Glomerular visceral epithelial cell (primary cell): ENCODE measurements at regions not wholly inside any gene's neighbourhood (a gene's known extent, or its start where the extent isn't known, plus 50 kb on each side); places are given as distances from the start of the nearest gene placed in this dataset.
A peak's percentile ranks its signal among the peaks of the same experiment; 100 is the strongest.
"Not testable (repeated sequence)": the region's sequence is repeated elsewhere in the genome, so short reads cannot be mapped to it uniquely, and the experiment has no call there.

ENCODE experiments used
- DNase-seq: peaks from one replicate; pipeline ENCODE4 v3.0.0-alpha.2; 2016; ENCODE audit errors: extremely low spot score

GRCh38 chr7:26076691-26077090, 75.3 kb upstream of the NFE2L3 start:
- no peak for DNase-seq

- DNase-seq = peak; percentile 69
Measured at GRCh38 chr7:26078437-26079336, 73.3 kb upstream of the NFE2L3 start.

DNA sequence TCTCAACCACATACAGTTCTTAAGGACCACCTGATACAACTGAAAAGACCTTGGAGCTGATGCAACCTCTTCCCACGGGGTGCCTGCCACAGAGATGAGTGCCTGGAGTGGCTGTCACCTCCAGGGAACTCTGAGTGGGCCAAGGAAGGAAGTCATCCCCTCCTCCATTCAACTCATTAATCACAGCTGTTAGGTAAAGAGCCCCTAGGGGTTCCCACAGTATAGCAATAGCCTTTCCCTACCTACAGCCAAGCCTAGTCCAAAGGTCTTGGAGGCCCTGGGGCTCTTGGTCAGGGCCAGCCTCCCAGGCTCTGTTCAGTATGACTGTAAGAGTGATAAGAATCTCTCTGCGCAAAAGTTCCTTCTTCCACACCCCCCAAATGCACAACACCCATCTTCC, 70.4 kb upstream of the NFE2L3 start:
- DNase-seq = no peak

DNA sequence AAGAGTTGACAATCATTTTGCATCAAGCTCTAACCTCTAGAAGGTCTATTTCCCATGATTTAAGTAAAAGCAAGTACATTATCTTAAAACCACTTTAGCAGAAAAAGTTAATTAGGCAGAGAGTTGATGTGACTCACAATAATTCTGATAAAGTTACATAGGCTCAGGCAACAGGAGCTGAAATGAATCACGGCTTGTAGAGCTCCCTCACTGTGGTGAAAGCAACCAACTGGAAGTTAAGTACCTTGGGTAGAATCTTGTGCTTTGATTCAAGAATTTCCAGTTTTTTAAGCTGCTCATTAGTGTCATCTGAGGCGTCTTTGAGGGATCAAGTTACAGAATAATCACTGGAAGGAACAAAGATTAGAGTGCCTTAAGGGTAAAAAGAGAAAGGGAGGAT, 68.9 kb upstream of the NFE2L3 start:
- DNase-seq = peak; percentile 24

DNA sequence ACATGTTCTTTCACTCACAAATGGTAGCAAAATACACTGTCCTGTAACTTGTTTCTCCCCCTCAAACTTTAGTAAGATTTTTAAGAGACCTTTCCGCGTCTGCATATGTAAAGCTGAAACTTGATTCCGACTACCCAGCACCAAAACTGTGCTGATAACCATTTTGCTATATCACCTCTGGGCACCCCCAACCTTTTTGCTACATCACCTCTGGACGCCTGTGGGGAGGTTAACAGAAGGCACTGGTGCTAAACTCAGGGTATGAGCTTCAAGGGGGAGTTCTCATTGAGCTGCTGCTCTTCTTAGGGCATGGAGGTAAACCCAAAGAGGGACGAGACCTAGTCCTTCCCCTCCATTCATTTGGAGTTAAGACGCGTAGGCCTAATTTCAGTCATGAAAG, 67.6 kb upstream of the NFE2L3 start:
- DNase-seq = no peak

GRCh38 chr7:26085771-26086170, 66.2 kb upstream of the NFE2L3 start:
- DNase-seq = no peak

DNA sequence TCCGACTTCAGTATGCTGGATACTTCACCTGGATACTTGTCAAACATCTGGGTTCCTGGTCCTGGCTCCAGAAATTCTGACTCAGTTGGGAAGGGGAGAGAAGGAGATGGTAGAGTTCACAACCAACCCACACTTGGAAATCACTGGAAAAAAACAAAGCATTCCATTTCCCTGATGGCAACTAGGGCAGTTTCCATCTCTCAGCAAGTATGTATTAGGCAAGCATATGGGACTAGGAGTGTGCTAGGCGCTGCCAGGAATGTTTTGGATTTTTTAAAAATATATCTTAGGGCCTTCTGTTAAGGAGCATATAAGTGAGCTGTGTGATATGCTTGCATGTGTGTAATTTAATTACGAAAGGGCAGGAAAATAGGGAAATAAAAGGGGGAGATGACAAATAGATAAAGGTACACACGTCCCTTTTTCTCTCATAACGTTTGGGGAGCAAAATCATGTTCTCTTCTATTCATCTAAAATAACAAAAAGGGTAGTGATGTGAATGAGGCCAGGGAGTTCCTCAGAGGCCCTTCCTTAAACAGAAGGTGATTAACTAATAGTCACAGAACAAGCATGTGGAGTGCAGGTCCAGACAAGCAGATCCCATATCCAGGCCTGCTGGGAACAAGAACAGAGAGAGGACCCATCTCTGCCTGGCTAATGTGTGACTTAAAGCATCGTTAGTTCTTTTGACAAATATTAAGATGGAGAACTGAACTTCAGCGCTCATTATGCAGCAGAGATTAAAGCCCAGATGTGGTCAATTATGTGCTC, 64.5 kb upstream of the NFE2L3 start:
- no peak for DNase-seq

DNA sequence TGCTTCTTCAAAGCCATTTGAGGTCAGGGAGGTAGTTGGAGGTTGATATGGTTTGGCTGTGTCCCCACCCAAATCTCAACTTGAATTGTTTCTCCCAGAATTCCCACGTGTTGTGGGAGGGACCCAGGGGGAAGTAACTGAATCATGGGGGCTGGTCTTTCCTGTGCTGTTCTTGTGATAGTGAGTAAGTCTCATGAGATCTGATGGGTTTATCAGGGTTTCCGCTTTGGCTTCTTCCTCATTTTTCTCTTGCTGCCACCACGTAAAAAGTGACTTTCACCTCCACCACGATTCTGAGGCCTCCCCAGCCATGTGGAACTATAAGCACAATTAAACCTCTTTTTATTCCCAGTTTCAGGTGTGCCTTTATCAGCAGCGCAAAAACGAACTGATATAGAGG, 62.5 kb upstream of the NFE2L3 start:
- DNase-seq = not testable (repeated sequence)

GRCh38 chr7:26090927-26091519, 61.0 kb upstream of the NFE2L3 start:
- peak; percentile 49 for DNase-seq

- no peak for DNase-seq
Measured at GRCh38 chr7:26091933-26092332, 60.1 kb upstream of the NFE2L3 start.

- DNase-seq = no peak
Measured at GRCh38 chr7:26093023-26093422, 59.0 kb upstream of the NFE2L3 start.

DNA sequence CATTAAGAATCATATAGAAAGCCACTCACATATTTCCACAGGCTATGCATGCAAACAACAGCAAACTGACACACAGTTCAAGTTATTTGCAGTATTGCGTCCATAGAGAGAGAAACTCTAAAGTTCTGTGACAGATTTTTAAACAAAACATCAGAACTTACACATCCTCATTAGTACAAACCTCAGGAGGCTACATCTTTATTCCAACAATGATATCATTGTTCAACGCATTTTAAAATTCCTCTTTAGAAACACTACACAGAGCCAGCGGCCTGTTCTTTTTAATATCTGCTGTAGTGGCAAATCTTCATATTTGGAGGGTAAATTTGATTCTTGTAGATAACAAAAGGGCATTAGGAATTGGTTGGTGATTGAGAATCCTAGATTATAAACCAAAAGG, 55.9 kb upstream of the NFE2L3 start:
- DNase-seq = no peak

- no peak for DNase-seq
Measured at GRCh38 chr7:26097837-26098668, 53.9 kb upstream of the NFE2L3 start.

DNA sequence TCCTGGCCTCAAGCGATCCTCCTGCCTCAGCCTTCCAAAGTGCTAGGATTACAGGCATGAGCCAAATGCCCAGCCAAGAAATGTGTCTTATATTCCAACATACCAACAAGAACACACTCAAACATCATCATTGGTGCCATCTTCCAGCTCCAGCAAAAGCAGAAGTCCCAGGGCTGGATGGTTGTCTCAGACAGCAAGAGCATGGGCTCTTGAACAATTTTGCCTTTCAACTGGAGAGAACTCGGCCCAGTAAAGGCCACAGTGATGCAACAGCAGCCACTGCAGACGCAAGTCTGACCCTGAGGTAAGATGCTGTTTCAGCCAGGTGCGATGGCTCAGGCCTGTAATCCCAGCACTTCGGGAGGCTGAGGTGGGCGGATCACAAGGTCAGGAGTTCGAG, 52.8 kb upstream of the NFE2L3 start:
- DNase-seq = no peak

DNA sequence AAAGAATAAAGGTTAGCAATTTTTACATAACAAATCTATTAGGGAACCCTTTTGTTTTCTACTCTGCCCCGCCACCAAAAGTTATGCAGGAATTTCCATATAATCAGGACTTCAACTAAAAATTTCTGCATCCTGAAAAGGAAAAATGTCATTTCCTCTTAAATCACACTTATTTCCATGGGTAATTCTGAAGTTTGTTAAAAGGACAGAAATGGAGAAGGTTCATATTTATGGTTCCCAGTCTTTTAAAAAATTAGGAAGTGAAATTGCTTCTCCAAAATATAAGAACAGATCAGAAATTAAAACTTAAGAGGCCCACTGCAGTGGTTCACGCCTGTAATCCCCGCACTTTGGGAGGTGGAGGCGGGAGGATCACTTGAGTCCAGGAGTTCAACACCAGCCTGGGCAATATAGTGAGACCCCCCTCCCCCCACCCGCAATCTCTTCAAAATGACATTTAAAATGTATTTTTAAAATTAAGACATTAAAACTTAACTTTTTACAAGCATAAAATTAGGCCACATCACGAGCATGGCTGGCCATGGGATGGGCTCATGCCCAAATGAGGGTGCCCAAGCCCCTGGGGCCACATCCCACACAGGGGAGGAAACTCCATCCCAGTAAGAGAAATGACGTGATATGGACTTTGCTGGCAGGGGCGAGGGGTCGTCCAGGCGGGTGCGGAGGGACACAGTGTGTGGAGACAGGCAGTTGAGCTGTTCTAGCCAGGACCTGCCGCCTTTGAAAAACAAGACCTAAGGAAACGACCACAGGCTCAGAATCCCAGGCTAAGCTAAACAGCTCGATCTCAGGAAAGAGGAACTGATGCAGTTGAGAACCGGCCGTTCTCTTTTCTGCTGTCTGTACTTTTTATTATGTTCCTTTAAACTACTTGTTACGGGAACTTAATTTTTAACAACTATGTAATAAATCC, 51.3 kb upstream of the NFE2L3 start:
- DNase-seq = no peak

DNA sequence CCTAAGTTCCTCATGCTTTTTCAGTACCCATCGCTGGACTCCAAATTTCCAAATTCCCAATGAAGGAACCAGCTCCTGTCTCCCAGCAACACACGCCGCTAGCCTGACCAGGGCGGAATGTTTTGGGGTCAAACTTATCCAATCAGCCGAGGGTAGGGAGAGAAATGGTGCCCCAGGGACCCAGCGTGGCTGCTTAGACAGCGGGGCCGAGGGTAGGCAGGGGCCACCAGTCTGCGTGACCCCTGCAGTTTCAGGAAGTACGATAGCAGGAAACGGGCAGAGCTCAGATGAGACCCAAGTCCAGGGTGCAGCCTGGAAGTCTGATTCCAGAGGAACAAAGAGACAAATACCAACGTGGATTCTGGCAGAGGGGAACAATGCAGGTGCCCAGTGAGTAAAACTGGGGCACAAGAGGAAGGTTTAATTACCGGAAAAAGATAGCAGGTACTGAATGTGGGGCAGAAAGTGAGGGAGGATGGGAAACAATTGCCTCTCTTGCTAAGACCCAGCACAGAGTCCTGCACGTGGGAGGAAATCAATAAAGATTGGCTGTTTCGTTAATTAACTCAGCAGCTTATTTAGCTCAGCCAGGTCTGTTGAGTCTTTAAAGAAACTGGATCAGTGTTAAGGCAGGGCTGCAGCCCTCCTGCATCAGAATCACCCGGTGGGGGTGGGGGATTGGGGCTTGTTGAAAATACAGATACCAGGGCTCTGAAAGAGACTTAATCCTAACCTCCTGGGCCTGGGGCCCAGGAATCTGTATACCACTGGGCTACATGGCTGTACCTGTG, 50.4 kb upstream of the NFE2L3 start:
- DNase-seq = no peak

DNA sequence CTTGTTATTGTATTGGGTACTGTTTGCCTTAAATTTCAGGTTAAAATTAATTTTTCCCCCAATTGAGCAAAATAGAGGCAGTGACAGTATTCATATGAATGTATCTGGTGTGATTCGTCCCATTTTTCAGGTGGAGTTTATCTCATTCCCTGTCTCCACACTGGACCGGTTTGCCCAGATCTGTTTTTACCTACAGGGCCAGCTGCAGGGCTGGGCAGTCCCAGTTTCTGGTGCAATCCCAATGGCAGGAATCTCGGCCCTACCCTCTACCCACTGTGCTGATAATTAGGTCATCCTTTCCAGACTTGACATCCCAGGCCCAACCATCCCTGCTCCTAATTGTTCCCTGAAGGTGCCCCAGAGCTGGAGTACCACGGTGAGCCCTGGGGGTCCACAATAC, 49.8 kb upstream of the NFE2L3 start:
- DNase-seq = no peak
